Mesendoderm (in vitro differentiated cells): ENCODE measurements at regions not wholly inside any gene's neighbourhood (a gene's known extent, or its start where the extent isn't known, plus 50 kb on each side); places are given as distances from the start of the nearest gene placed in this dataset.
A peak's percentile ranks its signal among the peaks of the same experiment; 100 is the strongest.

ENCODE experiments used
- DNase-seq: peaks from one replicate; pipeline ENCODE4 v3.0.0; 2013
- H2AK5ac ChIP-seq: 2 replicates; pipeline ENCODE4 v1.6.1; 2013; ENCODE audit warnings: low read length, inconsistent platforms
- H2BK120ac ChIP-seq: 2 replicates; pipeline ENCODE4 v1.6.1; 2013; ENCODE audit warnings: low read depth, mild to moderate bottlenecking, low read length, moderate library complexity, mixed read lengths
- H2BK15ac ChIP-seq: replicated peaks from 2 replicates; pipeline ENCODE4 v1.6.1; 2013; ENCODE audit warnings: low read depth, mild to moderate bottlenecking, moderate library complexity
- H2BK5ac ChIP-seq: 2 replicates; pipeline ENCODE4 v1.6.1; 2013; ENCODE audit warnings: low read length, inconsistent platforms
- H3K18ac ChIP-seq: 2 replicates; pipeline ENCODE4 v1.6.1; 2013; ENCODE audit warnings: mild to moderate bottlenecking, low read length, mixed read lengths
- H3K23ac ChIP-seq: one replicate; pipeline ENCODE4 v1.6.1; 2013; ENCODE audit warnings: low read length
- H3K27ac ChIP-seq: 2 replicates; pipeline ENCODE4 v1.5.1; 2013; ENCODE audit warnings: low read depth, mild to moderate bottlenecking, inconsistent platforms, low read length, moderate library complexity
- H3K27me3 ChIP-seq: 2 replicates; pipeline ENCODE4 v1.6.1; 2013; ENCODE audit warnings: low read length, control low read depth, mild to moderate bottlenecking, inconsistent platforms; ENCODE audit not compliant: insufficient read depth, poor library complexity
- H3K36me3 ChIP-seq: 2 replicates; pipeline ENCODE4 v1.6.1; 2013; ENCODE audit warnings: low read length, inconsistent platforms; ENCODE audit not compliant: control insufficient read depth, insufficient read depth
- H3K4ac ChIP-seq: one replicate; pipeline ENCODE4 v1.6.1; 2013; ENCODE audit warnings: low read depth, mild to moderate bottlenecking, low read length, moderate library complexity
- H3K4me1 ChIP-seq: 2 replicates; pipeline ENCODE4 v1.6.1; 2013; ENCODE audit warnings: low read depth, low read length, inconsistent platforms; ENCODE audit not compliant: control insufficient read depth
- H3K4me2 ChIP-seq: 2 replicates; pipeline ENCODE4 v1.6.1; 2013; ENCODE audit warnings: low read length
- H3K4me3 ChIP-seq: 2 replicates; pipeline ENCODE4 v1.5.1; 2013; ENCODE audit warnings: mild to moderate bottlenecking, low read length
- H3K56ac ChIP-seq: one replicate; pipeline ENCODE4 v1.6.1; 2013; ENCODE audit warnings: low read length
- H3K79me1 ChIP-seq: 2 replicates; pipeline ENCODE4 v1.6.1; 2013; ENCODE audit warnings: low read length, inconsistent platforms
- H3K79me2 ChIP-seq: 2 replicates; pipeline ENCODE4 v1.6.1; 2013; ENCODE audit warnings: mild to moderate bottlenecking, low read length; ENCODE audit not compliant: control insufficient read depth, insufficient read depth
- H3K9ac ChIP-seq: 2 replicates; pipeline ENCODE4 v1.6.1; 2013; ENCODE audit warnings: low read length, inconsistent platforms
- H4K5ac ChIP-seq: one replicate; pipeline ENCODE4 v1.6.1; 2013; ENCODE audit warnings: low read length
- H4K8ac ChIP-seq: one replicate; pipeline ENCODE4 v1.6.1; 2013; ENCODE audit warnings: low read depth, mild to moderate bottlenecking, control low read depth, low read length, moderate library complexity
- WGBS: extraction: QIAGEN DNeasy Blood & Tissue Kit; methylation state at CpG from one replicate; pipeline ENCODE4 v1.1.7; 2013; ENCODE audit warnings: low lambda C conversion rate, missing lambda C conversion rate; ENCODE audit not compliant: insufficient coverage; ENCODE audit errors: extremely low coverage; 5-methylcytosine and 5-hydroxymethylcytosine counted together

GRCh38 chr12:126891789-126892188, 1375.2 kb upstream of the TMEM132C start:
- Histone ChIP-seq H3K27ac (no peak overlapping the region), H3K9ac (no peak overlapping the region), H4K8ac (no peak overlapping the region), H2BK120ac (no peak overlapping the region), H4K5ac (no peak overlapping the region), H3K36me3 (no peaks in the 10 kb centered on the region), H3K18ac (no peak overlapping the region), H2AK5ac (no peak overlapping the region), H3K4me3 (no peak overlapping the region), H3K4ac (no peak overlapping the region), H3K27me3 (no peaks in the 10 kb centered on the region), H3K23ac (no peak overlapping the region), H2BK5ac (no peak overlapping the region), H3K4me2 (no peak overlapping the region), H2BK15ac (no peak overlapping the region), H3K79me1 (no peaks in the 10 kb centered on the region), H3K79me2 (no peaks in the 10 kb centered on the region), H3K56ac (no peak overlapping the region), H3K4me1 (no peaks in the 10 kb centered on the region)
- no CpG with 5 or more reads among the region's 1 CpG for WGBS
- peak; percentile 63 for DNase-seq

GRCh38 chr12:126895951-126896913, 1370.7 kb upstream of the TMEM132C start:
- Histone ChIP-seq H2BK5ac (no peak overlapping the region), H3K18ac (no peak overlapping the region), H4K8ac (no peak overlapping the region), H3K36me3 (no peaks in the 10 kb centered on the region), H3K27me3 (no peaks in the 10 kb centered on the region), H3K79me2 (no peaks in the 10 kb centered on the region), H3K79me1 (no peaks in the 10 kb centered on the region), H3K4ac (no peak overlapping the region), H3K4me1 (no peaks in the 10 kb centered on the region), H3K4me2 (no peak overlapping the region), H3K23ac (no peak overlapping the region), H3K4me3 (no peak overlapping the region), H2AK5ac (no peak overlapping the region), H3K27ac (no peak overlapping the region), H4K5ac (no peak overlapping the region), H3K9ac (no peak overlapping the region), H2BK15ac (no peak overlapping the region), H3K56ac (no peak overlapping the region), H2BK120ac (no peak overlapping the region)
- DNase-seq: no peak
- no CpG with 5 or more reads among the region's 4 CpGs for WGBS

GRCh38 chr12:126897102-126897501, 1369.9 kb upstream of the TMEM132C start:
- no peak overlapping the region for H4K8ac ChIP-seq
- H2BK15ac ChIP-seq: no peak overlapping the region
- no peak overlapping the region for H3K4ac ChIP-seq
- no peaks in the 10 kb centered on the region for H3K79me2 ChIP-seq
- DNase-seq: no peak
- no peaks in the 10 kb centered on the region for H3K79me1 ChIP-seq
- H3K36me3 ChIP-seq: no peaks in the 10 kb centered on the region
- H2AK5ac ChIP-seq: no peak overlapping the region
- no peak overlapping the region for H3K18ac ChIP-seq
- no peaks in the 10 kb centered on the region for H3K27me3 ChIP-seq
- no peak overlapping the region for H3K4me2 ChIP-seq
- no peak overlapping the region for H3K56ac ChIP-seq
- H2BK5ac ChIP-seq: no peak overlapping the region
- H3K4me3 ChIP-seq: no peak overlapping the region
- no peak overlapping the region for H4K5ac ChIP-seq
- H3K4me1 ChIP-seq: no peaks in the 10 kb centered on the region
- WGBS: no CpG with 5 or more reads among the region's 1 CpG
- H3K23ac ChIP-seq: no peak overlapping the region
- H3K9ac ChIP-seq: no peak overlapping the region
- no peak overlapping the region for H2BK120ac ChIP-seq
- no peak overlapping the region for H3K27ac ChIP-seq

GRCh38 chr12:126897778-126898177, 1369.2 kb upstream of the TMEM132C start:
- Histone ChIP-seq H3K27me3 (no peaks in the 10 kb centered on the region), H2BK120ac (no peak overlapping the region), H4K8ac (no peak overlapping the region), H3K79me2 (no peaks in the 10 kb centered on the region), H3K27ac (no peak overlapping the region), H3K4ac (no peak overlapping the region), H3K56ac (no peak overlapping the region), H3K4me2 (no peak overlapping the region), H2BK5ac (no peak overlapping the region), H2AK5ac (no peak overlapping the region), H3K4me1 (no peaks in the 10 kb centered on the region), H3K9ac (no peak overlapping the region), H3K36me3 (no peaks in the 10 kb centered on the region), H3K79me1 (no peaks in the 10 kb centered on the region), H3K4me3 (no peak overlapping the region), H4K5ac (no peak overlapping the region), H2BK15ac (no peak overlapping the region), H3K23ac (no peak overlapping the region), H3K18ac (no peak overlapping the region)
- no peak for DNase-seq
- WGBS: no CpG with 5 or more reads among the region's 5 CpGs

GRCh38 chr12:126898562-126898961, 1368.4 kb upstream of the TMEM132C start:
- H3K36me3 ChIP-seq: no peaks in the 10 kb centered on the region
- H2AK5ac ChIP-seq: no peak overlapping the region
- H3K56ac ChIP-seq: no peak overlapping the region
- WGBS: 100% methylated on average over 1 of the region's 4 CpGs
- H3K4me3 ChIP-seq: no peak overlapping the region
- H3K18ac ChIP-seq: no peak overlapping the region
- H3K79me2 ChIP-seq: no peaks in the 10 kb centered on the region
- no peaks in the 10 kb centered on the region for H3K79me1 ChIP-seq
- no peak for DNase-seq
- H2BK15ac ChIP-seq: no peak overlapping the region
- H4K5ac ChIP-seq: no peak overlapping the region
- no peak overlapping the region for H3K4ac ChIP-seq
- H3K4me2 ChIP-seq: no peak overlapping the region
- H3K23ac ChIP-seq: no peak overlapping the region
- H3K27me3 ChIP-seq: no peaks in the 10 kb centered on the region
- no peak overlapping the region for H4K8ac ChIP-seq
- no peak overlapping the region for H3K9ac ChIP-seq
- no peak overlapping the region for H2BK120ac ChIP-seq
- no peaks in the 10 kb centered on the region for H3K4me1 ChIP-seq
- no peak overlapping the region for H3K27ac ChIP-seq
- no peak overlapping the region for H2BK5ac ChIP-seq
